ENCODE measurements at regions not wholly inside any gene's neighbourhood (a gene's known extent, or its start where the extent isn't known, plus 50 kb on each side); places are given as distances from the start of the nearest gene placed in this dataset.
"Not testable (repeated sequence)": the region's sequence is repeated elsewhere in the genome, so short reads cannot be mapped to it uniquely, and the experiment has no call there.

- DNase-seq (ENCODE audit: low read depth) = no peak
- TF ChIP-seq, protein P1, sequence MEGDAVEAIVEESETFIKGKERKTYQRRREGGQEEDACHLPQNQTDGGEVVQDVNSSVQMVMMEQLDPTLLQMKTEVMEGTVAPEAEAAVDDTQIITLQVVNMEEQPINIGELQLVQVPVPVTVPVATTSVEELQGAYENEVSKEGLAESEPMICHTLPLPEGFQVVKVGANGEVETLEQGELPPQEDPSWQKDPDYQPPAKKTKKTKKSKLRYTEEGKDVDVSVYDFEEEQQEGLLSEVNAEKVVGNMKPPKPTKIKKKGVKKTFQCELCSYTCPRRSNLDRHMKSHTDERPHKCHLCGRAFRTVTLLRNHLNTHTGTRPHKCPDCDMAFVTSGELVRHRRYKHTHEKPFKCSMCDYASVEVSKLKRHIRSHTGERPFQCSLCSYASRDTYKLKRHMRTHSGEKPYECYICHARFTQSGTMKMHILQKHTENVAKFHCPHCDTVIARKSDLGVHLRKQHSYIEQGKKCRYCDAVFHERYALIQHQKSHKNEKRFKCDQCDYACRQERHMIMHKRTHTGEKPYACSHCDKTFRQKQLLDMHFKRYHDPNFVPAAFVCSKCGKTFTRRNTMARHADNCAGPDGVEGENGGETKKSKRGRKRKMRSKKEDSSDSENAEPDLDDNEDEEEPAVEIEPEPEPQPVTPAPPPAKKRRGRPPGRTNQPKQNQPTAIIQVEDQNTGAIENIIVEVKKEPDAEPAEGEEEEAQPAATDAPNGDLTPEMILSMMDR (IDR thresholded peaks at IDR 0.05; ENCODE audit: control insufficient read depth, extremely low read depth, insufficient read depth) = no peak
Observed at GRCh38 chr13:75180805-75181455, 301.0 kb downstream of the TBC1D4 start.

GRCh38 chr13:75178436-75178835, 303.5 kb downstream of the TBC1D4 start:
- no peak overlapping the region for H3K4me3 ChIP-seq (ENCODE audit: low read depth, low read length)
- no peak for DNase-seq (ENCODE audit: low read depth)
- TF ChIP-seq, protein P1 (IDR thresholded peaks at IDR 0.05; ENCODE audit: control insufficient read depth, extremely low read depth, insufficient read depth) = no peak

More at GRCh38 chr13:75180805-75181455, 301.0 kb downstream of the TBC1D4 start:
- no peak overlapping the region for H3K4me3 ChIP-seq (ENCODE audit: low read depth, low read length)

- TF ChIP-seq, protein P1 (IDR thresholded peaks at IDR 0.05; ENCODE audit: control insufficient read depth, extremely low read depth, insufficient read depth) = no peak
- no peak for DNase-seq (ENCODE audit: low read depth)
- H3K4me3 ChIP-seq (ENCODE audit: low read depth, low read length) = no peak overlapping the region
Observed at GRCh38 chr13:75175575-75175974, 306.4 kb downstream of the TBC1D4 start.

- not testable (repeated sequence) for H3K4me3 ChIP-seq (ENCODE audit: low read depth, low read length); DNase-seq (ENCODE audit: low read depth)
Observed at GRCh38 chr13:75175097-75175496, 306.9 kb downstream of the TBC1D4 start.

DNA sequence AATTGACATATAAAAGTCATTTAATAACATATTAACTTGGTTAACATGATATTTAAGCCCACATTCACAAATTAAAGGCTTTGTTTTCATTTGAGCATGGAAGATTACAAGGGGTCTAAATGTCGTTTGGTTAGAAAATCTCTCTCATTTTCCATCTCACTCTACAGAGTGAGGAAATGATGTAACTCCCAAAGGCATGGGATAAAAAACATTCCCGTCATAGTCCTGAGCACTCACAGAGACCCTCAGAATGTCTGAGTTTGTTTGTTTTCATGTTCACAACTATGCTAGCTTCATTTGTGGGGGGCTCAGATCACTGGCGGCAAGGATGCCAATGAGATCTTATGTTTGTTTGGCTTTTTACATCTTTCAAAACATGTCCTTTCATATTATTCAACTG, 307.5 kb downstream of the TBC1D4 start:
- no peak for DNase-seq (ENCODE audit: low read depth)
- TF ChIP-seq, protein P1 (IDR thresholded peaks at IDR 0.05; ENCODE audit: control insufficient read depth, extremely low read depth, insufficient read depth) = no peak
- H3K4me3 ChIP-seq (ENCODE audit: low read depth, low read length) = no peak overlapping the region

GRCh38 chr13:75173457-75174356, 308.3 kb downstream of the TBC1D4 start:
- no peak overlapping the region for H3K4me3 ChIP-seq (ENCODE audit: low read depth, low read length)
- DNase-seq (ENCODE audit: low read depth) = no peak

GRCh38 chr13:75170311-75170710, 311.7 kb downstream of the TBC1D4 start:
- TF ChIP-seq, protein P1 (IDR thresholded peaks at IDR 0.05; ENCODE audit: control insufficient read depth, extremely low read depth, insufficient read depth) = no peak
- H3K4me3 ChIP-seq (ENCODE audit: low read depth, low read length) = no peak overlapping the region
- DNase-seq (ENCODE audit: low read depth) = no peak

More at GRCh38 chr13:75173457-75174356, 308.3 kb downstream of the TBC1D4 start:
- TF ChIP-seq, protein P1 (IDR thresholded peaks at IDR 0.05; ENCODE audit: control insufficient read depth, extremely low read depth, insufficient read depth) = no peak

Data from LNCaP clone FGC (cell line).